ENCODE measurements at regions not wholly inside any gene's neighbourhood (a gene's known extent, or its start where the extent isn't known, plus 50 kb on each side); places are given as distances from the start of the nearest gene placed in this dataset.

- DNase-seq: no peak
These were observed 660.9 kb downstream of the LIG4 start for GRCh38 chr13:107554460-107554859.

- DNase-seq: no peak
These were observed 661.5 kb downstream of the LIG4 start for GRCh38 chr13:107553838-107554237.

GRCh38 chr13:107551521-107551920 is 663.8 kb downstream of the LIG4 start:
- DNase-seq: no peak

GRCh38 chr13:107548338-107548737 is 667.0 kb downstream of the LIG4 start:
- no peak for DNase-seq

- DNase-seq: no peak
These were observed 669.3 kb downstream of the LIG4 start for GRCh38 chr13:107545946-107546502.

GRCh38 chr13:107534548-107534947 is 680.8 kb downstream of the LIG4 start:
- no peak for DNase-seq

GRCh38 chr13:107531816-107532215 is 683.5 kb downstream of the LIG4 start:
- no peak for DNase-seq

- DNase-seq: no peak
These were observed 684.2 kb downstream of the LIG4 start for GRCh38 chr13:107531180-107531579.

GRCh38 chr13:107529035-107529434 is 686.3 kb downstream of the LIG4 start:
- no peak for DNase-seq

- DNase-seq: no peak
These were observed 696.6 kb downstream of the LIG4 start for GRCh38 chr13:107518780-107519179.

GRCh38 chr13:107518292-107518691 is 697.0 kb downstream of the LIG4 start:
- no peak for DNase-seq

GRCh38 chr13:107516517-107516916 is 698.8 kb downstream of the LIG4 start:
- DNase-seq: no peak

- no peak for DNase-seq
These were observed 702.8 kb downstream of the LIG4 start for GRCh38 chr13:107512551-107512950.

GRCh38 chr13:107497661-107498060 is 717.7 kb downstream of the LIG4 start:
- no peak for DNase-seq

GRCh38 chr13:107493266-107493665 is 722.1 kb downstream of the LIG4 start:
- no peak for DNase-seq

- no peak for DNase-seq
These were observed 732.6 kb downstream of the LIG4 start for GRCh38 chr13:107482688-107483087.

GRCh38 chr13:107480130-107480529 is 735.2 kb downstream of the LIG4 start:
- DNase-seq: no peak

- no peak for DNase-seq
These were observed 737.5 kb downstream of the LIG4 start for GRCh38 chr13:107477772-107478379.

- no peak for DNase-seq
These were observed 739.4 kb downstream of the LIG4 start for GRCh38 chr13:107475753-107476453.

- DNase-seq: no peak
These were observed 742.1 kb downstream of the LIG4 start for GRCh38 chr13:107473253-107473652.

GRCh38 chr13:107466326-107467099 is 748.8 kb downstream of the LIG4 start:
- DNase-seq: no peak

- no peak for DNase-seq
These were observed 752.8 kb downstream of the LIG4 start for GRCh38 chr13:107462501-107462900.

- no peak for DNase-seq
These were observed 753.6 kb downstream of the LIG4 start for GRCh38 chr13:107461751-107462150.

- DNase-seq: no peak
These were observed 755.9 kb downstream of the LIG4 start for GRCh38 chr13:107459430-107459829.

Measured in stimulated activated naive CD4-positive, alpha-beta T cell (primary cell).